GM18520 (cell line): ENCODE measurements at regions not wholly inside any gene's neighbourhood (a gene's known extent, or its start where the extent isn't known, plus 50 kb on each side); places are given as distances from the start of the nearest gene placed in this dataset.

Experiments used
- ATAC-seq: cut with Tn5 transposase; IDR thresholded peaks from one replicate; pipeline ENCODE4 v1.9.1; 2021; ENCODE audit not compliant: unreplicated experiment

DNA sequence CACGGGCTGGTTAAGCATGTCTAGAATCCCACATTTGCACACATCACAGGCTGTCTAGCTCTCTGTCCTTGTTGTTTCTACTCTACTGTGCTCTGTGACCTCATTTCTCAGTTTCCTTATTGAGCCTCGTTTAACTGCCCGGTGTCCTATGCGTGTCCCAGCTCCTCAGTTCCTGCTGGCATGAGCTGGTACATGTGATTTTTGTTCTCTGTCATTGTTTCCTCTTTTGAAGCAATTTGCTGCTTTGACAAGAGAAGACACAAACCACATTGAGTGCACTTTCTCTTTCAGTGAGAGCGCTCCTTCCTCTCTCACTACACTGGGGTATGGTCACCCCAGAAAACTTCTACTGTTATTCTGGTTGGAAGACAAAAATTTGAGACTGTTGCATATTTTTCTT, 563.5 kb downstream of the PDCD6IP start:
- peak; percentile 94 for ATAC-seq

DNA sequence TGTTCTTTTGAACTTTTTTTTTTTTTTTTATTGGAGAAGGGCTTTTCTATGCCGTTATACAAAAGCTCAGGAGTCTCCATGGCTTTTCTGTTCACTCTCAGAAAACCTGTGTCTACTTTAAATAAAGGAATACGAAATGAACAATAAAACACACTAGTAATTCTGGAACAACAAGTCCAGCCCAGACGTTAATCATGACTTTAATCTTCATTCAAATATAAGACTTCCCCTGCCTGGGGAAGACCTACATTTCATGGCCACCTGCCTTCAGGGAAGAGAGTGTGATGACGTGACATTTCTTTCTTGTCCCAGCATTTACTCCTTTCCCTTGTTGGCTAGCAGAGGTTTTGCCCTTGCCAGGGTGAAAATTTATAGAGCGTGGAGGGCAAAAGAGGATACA, 564.5 kb downstream of the PDCD6IP start:
- no peak for ATAC-seq

DNA sequence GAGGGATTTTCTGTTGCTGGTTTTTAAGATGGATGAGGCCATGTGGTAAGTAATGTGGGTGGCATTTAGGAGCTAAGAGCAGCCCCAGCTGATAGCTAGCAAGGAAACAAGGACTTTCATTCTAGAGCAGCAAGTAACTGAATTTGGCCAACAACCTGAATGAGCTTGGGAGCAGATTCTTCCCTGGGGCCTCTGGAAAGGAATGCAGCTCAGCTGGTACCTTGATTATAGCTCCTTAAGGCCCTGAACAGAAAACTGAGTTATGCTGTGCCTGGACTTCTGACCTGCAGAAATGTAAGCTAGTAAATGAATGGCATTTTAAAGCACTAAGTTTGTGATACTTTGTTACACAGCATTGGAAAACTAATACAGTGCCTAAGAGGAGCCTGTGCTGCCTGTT, 565.5 kb downstream of the PDCD6IP start:
- no peak for ATAC-seq

DNA sequence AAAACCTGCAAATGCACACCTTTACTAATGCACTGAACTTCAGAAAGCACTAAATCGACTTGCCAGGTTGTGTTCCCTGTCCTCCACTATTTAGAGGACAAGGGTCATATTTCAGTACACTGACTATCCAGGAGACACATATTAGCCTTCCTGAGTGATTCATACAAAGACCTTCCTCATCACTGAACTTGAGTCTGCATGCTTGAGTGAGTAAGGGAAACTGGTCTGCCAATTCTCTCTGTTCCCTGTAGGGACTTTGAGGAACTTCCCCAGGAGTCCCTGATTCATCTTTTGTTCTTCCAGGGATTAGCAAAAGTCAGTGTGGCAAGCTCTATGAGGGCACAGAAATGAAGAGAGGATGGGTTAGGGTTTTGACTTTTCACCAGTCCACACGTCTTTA, 565.9 kb downstream of the PDCD6IP start:
- ATAC-seq = no peak

DNA sequence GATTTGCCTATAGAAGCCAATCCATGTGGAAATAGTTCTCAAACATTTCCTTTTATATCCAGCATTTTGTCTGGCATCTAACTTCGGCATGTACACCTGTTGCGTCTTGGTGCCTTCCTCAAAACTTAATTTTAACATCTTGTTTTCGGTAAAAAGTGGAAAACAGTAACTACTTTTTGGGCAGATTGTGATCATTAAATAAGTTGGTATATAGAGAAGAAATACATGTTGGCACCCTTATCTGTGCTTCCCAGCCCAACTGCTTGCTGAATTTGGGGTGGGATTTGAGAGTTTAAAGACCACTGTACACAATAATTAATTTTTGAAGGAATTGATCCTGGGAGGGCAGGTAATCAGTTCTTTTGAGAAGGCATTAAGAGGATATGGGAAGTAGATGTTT, 566.8 kb downstream of the PDCD6IP start:
- no peak for ATAC-seq

DNA sequence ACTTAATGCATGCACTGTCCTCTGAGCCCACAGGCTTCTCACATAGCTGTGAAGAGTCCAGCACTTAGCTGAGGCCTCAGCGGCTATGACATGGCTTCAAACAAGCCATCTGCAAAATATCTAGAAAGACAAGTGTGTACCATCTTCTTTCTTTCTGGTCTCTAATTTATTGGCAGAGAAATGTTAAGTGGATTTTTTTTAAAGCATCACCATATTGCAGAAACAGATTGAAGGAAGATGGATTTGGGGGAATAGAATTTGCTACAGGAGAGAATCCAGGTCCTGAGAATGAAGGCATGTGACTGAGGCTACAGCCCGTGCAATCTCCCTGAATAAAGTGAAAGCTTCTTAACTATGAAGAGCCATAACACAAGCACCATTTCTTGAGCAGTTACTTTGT, 567.3 kb downstream of the PDCD6IP start:
- ATAC-seq = no peak

DNA sequence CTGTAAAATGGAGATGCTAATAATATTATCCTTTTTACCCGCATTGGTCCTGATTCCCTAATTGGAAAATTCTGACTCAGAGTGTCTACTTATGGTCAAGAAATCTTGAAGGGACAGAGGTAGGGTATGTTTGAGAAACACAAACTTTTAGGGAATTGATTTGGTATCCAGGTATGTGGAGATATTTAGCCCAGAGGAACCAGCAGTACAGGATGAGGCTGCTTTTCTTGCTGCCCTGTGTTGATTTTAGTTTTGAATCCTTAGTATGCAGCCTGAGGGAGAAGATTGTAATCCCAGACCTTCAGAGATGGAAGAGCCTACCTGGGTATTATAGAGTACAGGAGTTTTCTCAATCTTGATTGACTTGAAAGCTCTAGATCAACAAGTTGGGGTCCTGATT, 569.1 kb downstream of the PDCD6IP start:
- no peak for ATAC-seq

DNA sequence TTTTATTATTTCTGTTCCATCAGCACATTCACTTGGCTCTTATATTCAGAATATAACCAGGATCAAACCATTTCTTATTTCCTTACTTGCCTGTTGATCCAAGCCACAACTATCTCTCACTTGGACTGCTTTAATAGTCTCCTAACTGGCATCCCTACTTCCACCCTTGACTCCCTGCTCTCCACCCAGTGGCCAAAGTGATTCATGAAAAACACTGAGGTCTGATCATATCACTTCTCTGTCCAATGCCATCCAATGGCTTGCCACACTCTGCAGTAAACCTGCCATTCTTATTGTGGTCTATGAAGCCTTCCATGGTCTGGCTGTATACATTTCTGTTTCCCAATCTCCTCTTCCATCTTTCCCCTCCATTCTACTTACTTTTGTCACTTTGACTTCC, 576.1 kb downstream of the PDCD6IP start:
- no peak for ATAC-seq

DNA sequence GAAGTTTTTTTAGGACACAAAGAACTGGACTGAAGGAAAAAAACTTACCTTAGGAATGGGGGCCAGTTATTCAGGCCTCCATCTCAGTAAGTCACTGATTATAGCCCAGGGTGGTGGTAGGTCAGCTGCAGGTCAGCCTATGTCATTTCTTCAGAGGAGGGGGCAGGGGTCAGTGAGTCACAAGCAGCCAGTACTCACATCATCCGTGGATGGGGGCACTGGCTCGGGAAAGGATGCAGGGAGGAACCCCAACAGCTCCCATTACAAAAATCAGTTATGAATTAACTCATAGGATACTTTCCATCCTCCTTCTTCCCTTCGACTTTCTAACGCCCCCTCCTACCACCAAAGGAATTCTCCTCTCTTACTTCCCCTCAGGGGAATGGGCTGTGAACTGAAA, 578.3 kb downstream of the PDCD6IP start:
- no peak for ATAC-seq

DNA sequence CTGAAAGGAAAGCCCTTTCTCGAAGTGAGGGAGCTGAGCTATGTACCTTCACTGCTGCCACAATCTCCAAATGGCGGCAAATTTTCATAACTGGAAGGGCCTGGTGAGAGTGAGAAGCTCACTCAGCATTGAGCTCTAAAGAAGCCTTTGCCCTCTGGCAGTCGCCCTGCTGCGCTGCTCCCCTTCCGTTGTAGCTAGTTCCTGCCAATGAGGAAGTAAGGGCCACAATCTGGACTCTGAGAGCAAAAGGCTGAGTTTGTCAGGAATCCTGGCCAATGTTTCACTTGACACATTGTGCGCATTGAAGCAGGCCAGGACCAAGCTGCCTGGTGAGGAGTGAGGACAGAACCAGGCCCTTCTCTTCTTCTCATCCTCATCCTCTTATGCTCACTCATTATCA, 579.5 kb downstream of the PDCD6IP start:
- no peak for ATAC-seq

DNA sequence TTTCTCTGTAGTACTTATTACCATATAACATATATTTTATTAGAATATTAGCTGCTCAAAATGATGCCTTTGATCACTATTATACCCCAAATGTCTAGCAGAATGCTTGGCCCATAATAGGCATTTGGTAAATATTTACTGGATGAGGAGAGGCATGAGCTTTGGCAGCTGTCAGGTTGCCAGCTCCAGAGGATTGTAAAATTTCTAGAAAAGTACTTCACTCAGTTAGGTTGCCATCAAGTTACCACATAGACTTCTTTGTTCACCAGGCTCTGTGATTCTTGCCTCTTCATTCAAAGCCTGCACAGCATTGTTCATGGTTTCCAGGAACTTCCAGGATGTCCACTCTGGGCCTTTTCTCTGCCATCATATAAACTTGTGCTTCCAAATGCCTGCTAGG, 582.8 kb downstream of the PDCD6IP start:
- ATAC-seq = no peak

DNA sequence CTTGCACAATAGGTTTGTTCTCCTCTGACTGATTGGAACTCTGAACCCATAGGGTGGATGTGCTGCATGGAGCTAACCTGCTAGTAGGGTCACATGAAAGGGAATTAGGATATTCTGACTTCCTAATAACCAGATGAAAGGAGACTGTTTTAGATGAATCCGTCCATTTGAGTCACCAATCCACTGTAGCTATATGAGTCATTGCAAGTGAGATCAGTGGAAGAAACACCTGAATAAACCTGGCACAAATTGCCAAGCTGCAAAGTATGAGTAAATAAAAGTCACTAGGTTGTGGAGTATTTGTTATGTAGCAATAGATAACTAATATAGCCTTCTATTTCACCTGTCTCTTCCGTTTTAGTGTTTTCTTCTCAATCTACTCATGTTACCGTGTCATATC, 584.4 kb downstream of the PDCD6IP start:
- no peak for ATAC-seq

DNA sequence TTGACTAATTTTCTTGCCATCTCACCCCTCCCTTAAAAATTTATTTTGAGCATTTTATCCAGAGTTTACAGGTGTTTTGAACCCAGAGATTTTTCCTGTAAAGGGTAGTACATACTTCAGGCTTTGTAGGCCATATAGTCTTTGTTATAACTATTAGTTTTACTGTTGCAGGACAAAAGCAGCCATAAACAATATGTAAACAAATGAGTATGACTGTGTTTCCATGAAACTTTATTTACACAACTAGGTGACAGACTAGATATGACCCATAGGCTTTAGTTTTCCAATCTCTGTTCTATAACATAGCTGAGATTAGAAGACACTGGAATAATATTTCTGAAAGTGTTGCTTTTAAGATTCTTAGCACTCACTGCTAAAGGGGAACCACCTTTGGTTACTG, 587.9 kb downstream of the PDCD6IP start:
- no peak for ATAC-seq

DNA sequence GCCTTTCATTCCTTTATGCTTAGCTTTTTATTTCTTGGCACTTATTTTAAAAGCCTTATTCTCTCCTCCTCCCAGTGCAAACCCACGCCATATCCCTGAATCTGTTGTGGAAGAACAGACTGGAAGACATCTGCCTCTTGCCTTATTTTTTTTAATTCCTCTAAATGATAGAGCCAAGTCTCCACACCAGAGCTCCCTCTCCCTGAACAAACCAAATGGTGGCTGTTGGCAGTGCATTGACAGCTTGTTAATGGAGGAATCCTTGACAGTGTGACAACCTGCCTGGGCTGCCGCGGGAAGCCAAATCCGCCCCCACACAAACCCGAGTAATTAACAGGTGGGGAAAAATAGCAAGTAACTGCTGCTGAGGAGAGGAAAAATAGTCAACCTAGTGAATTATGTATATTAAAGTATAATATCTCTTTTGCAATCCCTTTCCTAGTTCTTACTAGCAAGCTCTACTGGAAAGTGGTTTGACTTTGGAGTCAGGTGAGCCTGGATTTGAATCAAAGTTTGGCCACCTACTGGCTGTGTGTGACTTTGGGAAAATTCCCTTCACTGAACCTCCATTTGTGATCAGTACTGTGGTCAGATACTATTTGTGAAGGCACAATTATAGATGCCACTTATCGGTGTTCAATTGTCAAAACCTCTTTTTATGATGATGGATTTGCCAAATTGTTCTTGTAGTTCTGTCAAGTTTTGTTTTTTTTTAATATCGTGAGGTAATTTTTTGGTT, 589.6 kb downstream of the PDCD6IP start:
- ATAC-seq = no peak

DNA sequence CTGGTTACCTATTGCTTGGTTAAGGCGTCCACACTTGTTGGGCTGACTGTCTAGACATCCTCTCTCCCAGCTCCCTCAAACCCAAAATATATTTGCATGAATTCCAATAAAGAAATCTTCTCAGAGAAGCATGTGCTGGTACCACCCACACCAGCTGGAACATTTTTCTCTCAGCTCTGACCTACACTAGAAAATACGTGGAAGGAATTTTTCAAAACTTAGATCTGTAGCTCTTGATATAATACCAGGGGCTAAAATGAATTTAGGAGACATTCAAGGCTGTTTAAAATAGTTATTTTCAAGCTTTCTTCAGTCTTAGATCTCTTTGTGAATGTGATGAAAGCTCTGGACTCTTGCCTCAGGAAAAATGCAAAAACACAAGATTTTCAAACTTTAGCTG, 590.4 kb downstream of the PDCD6IP start:
- no peak for ATAC-seq

DNA sequence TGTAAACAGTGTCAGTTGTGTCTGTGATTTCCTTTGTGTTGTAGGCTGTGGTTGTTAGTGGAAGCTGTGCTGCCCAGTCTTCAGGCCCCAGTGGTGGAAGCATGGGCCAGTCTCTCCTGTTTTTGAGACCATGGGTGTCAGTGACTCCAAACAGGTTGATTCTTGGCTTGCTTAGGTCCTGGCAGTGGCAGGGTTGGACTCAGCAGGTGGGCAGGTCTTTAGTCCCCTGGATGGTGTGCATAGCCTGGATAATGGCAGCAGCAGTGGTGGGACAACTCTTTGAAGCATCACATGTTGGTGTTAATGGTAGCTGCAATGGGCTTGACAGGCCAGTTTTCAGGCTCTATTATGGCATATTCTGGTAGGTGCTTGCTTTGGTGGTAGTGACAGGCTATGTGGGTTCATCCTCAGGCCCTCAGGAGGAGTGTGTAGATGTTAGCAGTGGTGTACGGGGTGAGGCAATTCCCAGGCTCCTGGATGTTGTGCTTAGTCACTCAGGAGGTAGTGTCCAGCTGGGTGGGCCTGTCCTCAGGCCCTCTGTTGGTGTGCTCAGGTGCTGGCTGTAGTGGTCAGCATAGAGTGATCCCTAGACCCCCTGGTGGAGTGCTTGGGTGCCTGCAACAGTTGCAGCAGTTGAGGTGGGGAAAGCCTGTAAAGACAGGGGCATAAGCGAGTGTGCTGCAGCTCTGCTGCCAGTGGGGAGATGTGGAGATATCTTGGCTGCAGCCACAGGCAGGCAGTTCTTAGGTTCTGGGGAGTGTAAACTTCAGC, 596.7 kb downstream of the PDCD6IP start:
- ATAC-seq = no peak

DNA sequence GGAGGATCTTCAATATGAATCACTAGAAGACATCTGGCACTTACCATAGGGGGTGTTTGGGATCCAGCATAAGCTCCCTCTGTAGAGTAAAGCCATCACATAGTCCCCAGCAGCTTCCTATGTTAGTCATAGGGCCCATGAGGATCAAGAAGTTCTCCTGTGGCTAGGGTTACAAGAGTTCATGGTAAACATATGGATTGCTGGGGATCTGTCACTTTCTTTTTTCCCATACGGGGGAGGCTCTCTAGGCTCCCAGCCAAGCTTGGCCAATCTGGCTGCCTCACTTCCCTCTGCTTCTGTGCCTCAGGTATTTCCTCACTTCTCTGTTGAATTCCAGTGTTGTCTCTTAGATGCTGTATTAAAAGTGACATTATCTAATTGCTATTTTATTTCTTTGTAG, 597.9 kb downstream of the PDCD6IP start:
- ATAC-seq = no peak

DNA sequence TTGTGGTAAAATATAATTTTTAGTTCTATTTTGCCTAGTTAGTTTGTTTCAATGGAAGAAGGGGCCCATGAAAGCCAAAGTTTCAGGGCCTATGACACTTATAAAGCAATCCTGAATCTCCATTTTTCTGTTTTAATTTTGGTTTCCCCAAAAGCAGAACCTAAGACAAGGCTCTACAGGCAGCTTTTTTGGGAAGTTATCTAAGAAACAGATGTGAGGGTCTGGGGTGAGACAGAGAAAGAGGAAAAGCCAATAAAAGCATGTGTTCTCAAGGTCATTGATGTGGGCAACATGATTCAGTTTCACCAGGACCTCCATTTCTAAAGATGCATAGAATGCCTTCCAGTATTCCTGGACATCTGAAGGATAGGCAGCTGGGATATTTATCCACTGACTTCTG, 598.5 kb downstream of the PDCD6IP start:
- no peak for ATAC-seq

DNA sequence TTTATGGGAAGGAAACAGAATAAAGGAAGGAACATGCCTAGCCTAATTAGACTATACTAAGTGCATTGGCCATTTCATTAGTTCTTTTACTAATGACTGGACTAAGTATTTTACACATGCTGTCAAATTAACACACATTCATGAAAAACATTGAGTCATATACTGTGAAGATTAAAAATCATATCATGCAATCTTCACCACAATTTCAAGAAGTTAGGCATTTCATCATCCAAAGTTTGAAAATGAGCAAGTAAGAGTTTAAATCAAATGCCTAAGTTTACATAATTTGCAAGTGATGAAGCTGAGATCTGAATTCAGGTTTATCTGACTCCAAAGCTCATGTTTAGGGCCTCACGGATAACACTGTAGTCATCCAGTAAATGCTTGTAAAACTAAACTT, 601.0 kb downstream of the PDCD6IP start:
- no peak for ATAC-seq

DNA sequence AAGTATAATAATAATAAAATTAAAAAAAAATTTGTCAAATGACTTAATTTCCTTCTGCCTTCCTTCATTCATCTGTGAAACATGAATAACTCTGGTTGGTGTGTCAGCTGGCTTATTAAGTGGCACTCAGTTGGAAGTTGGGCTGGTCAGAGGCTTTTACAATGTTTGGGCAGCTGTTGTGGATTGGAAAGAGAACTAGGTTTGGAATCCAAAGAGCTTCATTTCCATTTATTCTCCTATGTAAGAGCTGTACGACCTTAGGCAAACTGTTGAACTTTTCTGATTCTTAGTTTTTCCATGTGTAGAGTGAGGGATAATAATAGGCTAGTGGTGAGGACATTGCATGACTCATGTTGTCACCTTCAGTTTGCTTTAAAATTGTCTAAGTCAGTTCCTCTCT, 606.7 kb downstream of the PDCD6IP start:
- no peak for ATAC-seq

DNA sequence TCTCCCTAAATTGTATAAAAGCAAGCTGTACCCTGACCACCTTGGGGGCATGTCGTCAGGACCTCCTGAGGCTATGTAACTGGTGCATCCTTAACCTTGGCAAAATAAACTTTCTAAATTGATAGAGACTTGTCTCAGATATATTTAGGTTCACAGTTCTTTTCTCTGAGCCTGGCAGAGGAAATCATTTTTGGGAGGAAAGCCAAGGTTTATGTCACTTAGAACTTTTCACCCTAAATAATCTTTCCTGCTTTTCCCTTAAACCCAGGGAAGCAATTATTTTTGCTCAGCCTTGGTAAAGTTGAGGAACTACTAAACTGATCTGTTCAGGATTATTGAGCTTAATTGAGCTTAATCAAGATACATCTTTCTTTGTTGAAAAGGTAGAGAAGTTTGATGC, 608.9 kb downstream of the PDCD6IP start:
- ATAC-seq = no peak

DNA sequence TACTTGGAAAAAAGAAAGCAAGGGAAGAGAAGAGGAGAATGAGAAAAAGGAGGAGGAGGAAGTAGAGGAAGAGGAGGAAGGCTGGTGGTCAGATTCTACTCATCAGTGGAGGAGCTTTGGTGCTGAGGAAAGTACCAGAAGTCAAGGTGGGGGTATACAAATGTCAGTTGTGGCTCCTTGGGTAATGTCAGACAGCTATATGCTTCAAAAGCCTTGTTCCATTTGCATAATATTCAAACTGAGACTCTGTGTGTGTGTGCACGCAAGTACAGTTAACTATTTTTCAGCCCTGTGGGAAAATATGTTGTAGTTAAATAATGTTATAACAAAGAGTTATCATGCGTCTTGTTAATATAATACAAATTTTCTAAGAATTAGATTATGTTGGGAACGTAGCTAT, 609.7 kb downstream of the PDCD6IP start:
- no peak for ATAC-seq

DNA sequence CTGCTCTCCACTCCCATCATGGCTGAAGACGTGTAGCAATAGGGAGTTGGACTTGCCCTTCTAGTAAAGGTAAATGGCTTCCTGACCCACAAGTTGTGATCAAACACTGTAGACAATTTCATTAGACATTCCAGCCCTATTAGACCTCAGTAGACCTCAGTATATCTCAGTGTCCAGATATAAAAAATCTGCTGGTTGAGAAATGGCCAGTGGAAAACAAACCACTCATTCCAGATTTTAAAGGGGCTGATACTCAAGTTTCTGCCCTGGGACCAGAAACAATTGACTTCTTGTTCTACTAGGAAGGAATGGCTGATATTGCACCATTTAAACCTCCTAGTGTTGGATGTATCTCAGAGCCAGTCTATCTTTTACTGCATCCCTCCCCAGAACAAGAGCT, 613.2 kb downstream of the PDCD6IP start:
- no peak for ATAC-seq
